ENCODE measurements at regions not wholly inside any gene's neighbourhood (a gene's known extent, or its start where the extent isn't known, plus 50 kb on each side); places are given as distances from the start of the nearest gene placed in this dataset.

GRCh38 chr20:12399110-12399836 lies 481.6 kb downstream of the BTBD3 start:
- no peak overlapping the region for H3K27ac Mint-ChIP-seq
- ATAC-seq: no peak
- H3K4me1 Mint-ChIP-seq: no peaks in the 10 kb centered on the region
- H3K9me3 Mint-ChIP-seq: peaks cover 19% of the 10 kb centered on the region
- no peak for DNase-seq (ENCODE audit: low spot score in 2 of 2)
- no peak overlapping the region for H3K4me3 Mint-ChIP-seq
- H3K36me3 Mint-ChIP-seq: no peaks in the 10 kb centered on the region

GRCh38 chr20:12404941-12405340 lies 487.2 kb downstream of the BTBD3 start:
- H3K27ac Mint-ChIP-seq: no peak overlapping the region
- ATAC-seq: no peak

GRCh38 chr20:12406978-12407377 lies 489.3 kb downstream of the BTBD3 start:
- Mint-ChIP-seq H3K4me1 (no peaks in the 10 kb centered on the region), H3K4me3 (no peak overlapping the region), H3K27ac (no peak overlapping the region), H3K9me3 (peaks cover 32% of the 10 kb centered on the region), H3K36me3 (no peaks in the 10 kb centered on the region)
- DNase-seq (ENCODE audit: low spot score in 2 of 2) (no peak), ATAC-seq (no peak)

More at GRCh38 chr20:12404941-12405340, 487.2 kb downstream of the BTBD3 start:
- H3K4me3 Mint-ChIP-seq: no peak overlapping the region
- no peak for DNase-seq (ENCODE audit: low spot score in 2 of 2)
- H3K36me3 Mint-ChIP-seq: no peaks in the 10 kb centered on the region
- peaks cover 23% of the 10 kb centered on the region for H3K9me3 Mint-ChIP-seq
- H3K4me1 Mint-ChIP-seq: no peaks in the 10 kb centered on the region

- Mint-ChIP-seq H3K9me3 (peaks cover 28% of the 10 kb centered on the region), H3K4me1 (no peaks in the 10 kb centered on the region), H3K4me3 (no peak overlapping the region), H3K36me3 (no peaks in the 10 kb centered on the region), H3K27ac (no peak overlapping the region)
- DNase-seq (ENCODE audit: low spot score in 2 of 2) (no peak), ATAC-seq (no peak)
Measured at GRCh38 chr20:12409501-12409900, 491.8 kb downstream of the BTBD3 start.

GRCh38 chr20:12410783-12411182 lies 493.1 kb downstream of the BTBD3 start:
- ATAC-seq (no peak), DNase-seq (ENCODE audit: low spot score in 2 of 2) (no peak)
- H3K4me3 Mint-ChIP-seq: no peak overlapping the region
- H3K9me3 Mint-ChIP-seq: peaks cover 36% of the 10 kb centered on the region
- H3K27ac Mint-ChIP-seq: no peak overlapping the region
- H3K36me3 Mint-ChIP-seq: no peaks in the 10 kb centered on the region
- no peaks in the 10 kb centered on the region for H3K4me1 Mint-ChIP-seq

- no peak overlapping the region for H3K27ac Mint-ChIP-seq
Measured at GRCh38 chr20:12411246-12411940, 493.7 kb downstream of the BTBD3 start.

GRCh38 chr20:12413116-12413515 lies 495.4 kb downstream of the BTBD3 start:
- DNase-seq (ENCODE audit: low spot score in 2 of 2) (no peak), ATAC-seq (no peak)
- no peaks in the 10 kb centered on the region for H3K4me1 Mint-ChIP-seq
- H3K36me3 Mint-ChIP-seq: no peaks in the 10 kb centered on the region
- no peak overlapping the region for H3K4me3 Mint-ChIP-seq
- H3K27ac Mint-ChIP-seq: no peak overlapping the region
- peaks cover 39% of the 10 kb centered on the region for H3K9me3 Mint-ChIP-seq

More at GRCh38 chr20:12411246-12411940, 493.7 kb downstream of the BTBD3 start:
- Mint-ChIP-seq H3K4me1 (no peaks in the 10 kb centered on the region), H3K9me3 (peaks cover 36% of the 10 kb centered on the region), H3K36me3 (no peaks in the 10 kb centered on the region), H3K4me3 (no peak overlapping the region)
- ATAC-seq (no peak), DNase-seq (ENCODE audit: low spot score in 2 of 2) (no peak)

GRCh38 chr20:12414446-12415274 lies 497.0 kb downstream of the BTBD3 start:
- DNase-seq (ENCODE audit: low spot score in 2 of 2): no peak
- ATAC-seq: no peak
- peaks cover 38% of the 10 kb centered on the region for H3K9me3 Mint-ChIP-seq
- no peaks in the 10 kb centered on the region for H3K4me1 Mint-ChIP-seq
- H3K36me3 Mint-ChIP-seq: no peaks in the 10 kb centered on the region
- no peak overlapping the region for H3K4me3 Mint-ChIP-seq
- no peak overlapping the region for H3K27ac Mint-ChIP-seq

GRCh38 chr20:12416281-12416680 lies 498.6 kb downstream of the BTBD3 start:
- DNase-seq (ENCODE audit: low spot score in 2 of 2) (no peak), ATAC-seq (no peak)
- no peaks in the 10 kb centered on the region for H3K36me3 Mint-ChIP-seq
- H3K4me3 Mint-ChIP-seq: no peak overlapping the region
- no peak overlapping the region for H3K27ac Mint-ChIP-seq
- no peaks in the 10 kb centered on the region for H3K4me1 Mint-ChIP-seq
- H3K9me3 Mint-ChIP-seq: peaks cover 33% of the 10 kb centered on the region

- DNase-seq (ENCODE audit: low spot score in 2 of 2) (no peak), ATAC-seq (no peak)
- Mint-ChIP-seq H3K27ac (no peak overlapping the region), H3K9me3 (peaks cover 10% of the 10 kb centered on the region), H3K4me1 (no peaks in the 10 kb centered on the region), H3K4me3 (no peak overlapping the region), H3K36me3 (no peaks in the 10 kb centered on the region)
Measured at GRCh38 chr20:12433724-12434123, 516.0 kb downstream of the BTBD3 start.

GRCh38 chr20:12434672-12435071 lies 517.0 kb downstream of the BTBD3 start:
- no peak for DNase-seq (ENCODE audit: low spot score in 2 of 2)

GRCh38 chr20:12435268-12435667 lies 517.6 kb downstream of the BTBD3 start:
- Mint-ChIP-seq H3K4me1 (no peaks in the 10 kb centered on the region), H3K36me3 (no peaks in the 10 kb centered on the region), H3K4me3 (no peak overlapping the region), H3K27ac (no peak overlapping the region), H3K9me3 (peaks cover 13% of the 10 kb centered on the region)
- ATAC-seq (no peak), DNase-seq (ENCODE audit: low spot score in 2 of 2) (no peak)

More at GRCh38 chr20:12434672-12435071, 517.0 kb downstream of the BTBD3 start:
- H3K4me1 Mint-ChIP-seq: no peaks in the 10 kb centered on the region
- no peak overlapping the region for H3K4me3 Mint-ChIP-seq
- no peak for ATAC-seq
- H3K36me3 Mint-ChIP-seq: no peaks in the 10 kb centered on the region
- H3K9me3 Mint-ChIP-seq: peaks cover 13% of the 10 kb centered on the region
- no peak overlapping the region for H3K27ac Mint-ChIP-seq

- H3K4me3 Mint-ChIP-seq: no peak overlapping the region
- no peak for ATAC-seq
- H3K4me1 Mint-ChIP-seq: no peaks in the 10 kb centered on the region
- no peak for DNase-seq (ENCODE audit: low spot score in 2 of 2)
- no peak overlapping the region for H3K27ac Mint-ChIP-seq
- H3K9me3 Mint-ChIP-seq: peaks cover 22% of the 10 kb centered on the region
- H3K36me3 Mint-ChIP-seq: no peaks in the 10 kb centered on the region
Measured at GRCh38 chr20:12453711-12454110, 536.0 kb downstream of the BTBD3 start.

- no peaks in the 10 kb centered on the region for H3K4me1 Mint-ChIP-seq
- ATAC-seq (no peak), DNase-seq (ENCODE audit: low spot score in 2 of 2) (no peak)
- no peak overlapping the region for H3K27ac Mint-ChIP-seq
- no peaks in the 10 kb centered on the region for H3K36me3 Mint-ChIP-seq
- peaks cover 18% of the 10 kb centered on the region for H3K9me3 Mint-ChIP-seq
- no peak overlapping the region for H3K4me3 Mint-ChIP-seq
Measured at GRCh38 chr20:12455148-12455547, 537.5 kb downstream of the BTBD3 start.

- H3K27ac Mint-ChIP-seq: no peak overlapping the region
- ATAC-seq: no peak
- H3K36me3 Mint-ChIP-seq: no peaks in the 10 kb centered on the region
Measured at GRCh38 chr20:12458241-12458640, 540.5 kb downstream of the BTBD3 start.

More at GRCh38 chr20:12458241-12458640, 540.5 kb downstream of the BTBD3 start:
- Mint-ChIP-seq H3K4me3 (no peak overlapping the region), H3K4me1 (no peaks in the 10 kb centered on the region), H3K9me3 (peaks cover 32% of the 10 kb centered on the region)
- DNase-seq (ENCODE audit: low spot score in 2 of 2): no peak

Measured in stimulated activated effector memory CD8-positive, alpha-beta T cell treated with anti-CD3 and anti-CD28 coated beads, Interleukin-12 subunit alpha, Interleukin-12 subunit beta, amount 100 ng/mL, for 72 hours (primary cell).